ENCODE measurements at regions not wholly inside any gene's neighbourhood (a gene's known extent, or its start where the extent isn't known, plus 50 kb on each side); places are given as distances from the start of the nearest gene placed in this dataset.

DNA sequence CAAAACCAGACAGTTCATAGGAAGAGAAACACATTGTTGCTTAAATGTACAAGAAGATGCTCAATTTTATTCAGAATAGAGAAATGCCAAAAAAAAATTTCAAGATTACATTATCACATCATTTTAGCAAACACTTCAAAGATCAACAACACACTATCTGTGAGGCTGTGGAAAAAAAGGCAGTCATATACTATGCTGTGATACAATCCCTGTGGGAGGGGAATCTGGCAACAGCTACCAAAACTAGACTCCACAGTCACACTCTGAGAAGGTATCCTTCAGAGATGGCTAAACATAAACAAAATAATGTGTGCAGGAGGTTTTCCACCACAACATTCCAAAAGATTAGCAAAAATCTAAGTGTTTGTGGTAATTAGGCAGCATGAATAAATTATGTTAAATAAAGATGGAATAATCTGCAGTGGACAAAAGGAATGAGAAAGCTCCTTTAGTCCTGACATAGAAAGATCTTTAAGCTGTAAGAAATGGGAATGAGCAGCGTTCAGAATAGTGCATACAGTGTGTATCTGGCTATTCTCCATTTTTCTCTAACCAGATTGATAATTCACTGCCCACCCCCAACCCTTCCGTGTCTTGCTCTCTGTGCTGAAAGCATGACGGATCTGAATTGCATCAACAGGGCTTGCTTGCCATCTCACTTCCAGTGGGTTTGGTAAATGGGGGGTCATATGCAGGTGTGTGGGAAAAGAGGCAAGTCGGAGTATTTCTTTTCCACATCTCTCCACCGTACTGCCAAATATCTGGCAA is 329.6 kb downstream of the MBD2 start:
- TF ChIP-seq, protein P1, sequence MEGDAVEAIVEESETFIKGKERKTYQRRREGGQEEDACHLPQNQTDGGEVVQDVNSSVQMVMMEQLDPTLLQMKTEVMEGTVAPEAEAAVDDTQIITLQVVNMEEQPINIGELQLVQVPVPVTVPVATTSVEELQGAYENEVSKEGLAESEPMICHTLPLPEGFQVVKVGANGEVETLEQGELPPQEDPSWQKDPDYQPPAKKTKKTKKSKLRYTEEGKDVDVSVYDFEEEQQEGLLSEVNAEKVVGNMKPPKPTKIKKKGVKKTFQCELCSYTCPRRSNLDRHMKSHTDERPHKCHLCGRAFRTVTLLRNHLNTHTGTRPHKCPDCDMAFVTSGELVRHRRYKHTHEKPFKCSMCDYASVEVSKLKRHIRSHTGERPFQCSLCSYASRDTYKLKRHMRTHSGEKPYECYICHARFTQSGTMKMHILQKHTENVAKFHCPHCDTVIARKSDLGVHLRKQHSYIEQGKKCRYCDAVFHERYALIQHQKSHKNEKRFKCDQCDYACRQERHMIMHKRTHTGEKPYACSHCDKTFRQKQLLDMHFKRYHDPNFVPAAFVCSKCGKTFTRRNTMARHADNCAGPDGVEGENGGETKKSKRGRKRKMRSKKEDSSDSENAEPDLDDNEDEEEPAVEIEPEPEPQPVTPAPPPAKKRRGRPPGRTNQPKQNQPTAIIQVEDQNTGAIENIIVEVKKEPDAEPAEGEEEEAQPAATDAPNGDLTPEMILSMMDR (IDR thresholded peaks at IDR 0.05), result no peak
- TF ChIP-seq POLR2A (IDR thresholded peaks at IDR 0.05), result no peak
